SU-DHL-6 (cell line): ENCODE measurements at regions not wholly inside any gene's neighbourhood (a gene's known extent, or its start where the extent isn't known, plus 50 kb on each side); places are given as distances from the start of the nearest gene placed in this dataset.

Experiments
- H2AFZ ChIP-seq: fragments of 200-600 bp; sonication (generic); 2 replicates; pipeline ENCODE4 v1.6.1; 2014; ENCODE audit warnings: low read depth, mild to moderate bottlenecking, moderate library complexity, mixed read lengths, antibody characterized with exemption, low read length; ENCODE audit not compliant: severe bottlenecking
- H3F3A ChIP-seq: fragments of 200-600 bp; shearing (Covaris generic); 2 replicates; pipeline ENCODE4 v1.6.0; 2016; ENCODE audit warnings: antibody characterized with exemption, mild to moderate bottlenecking; ENCODE audit not compliant: insufficient read depth
- H3K27ac ChIP-seq: fragments of 200-600 bp; sonication (generic); 2 replicates; pipeline ENCODE4 v1.5.1; 2016; ENCODE audit warnings: low read depth, mild to moderate bottlenecking, low read length, moderate library complexity, mixed read lengths
- H3K27me3 ChIP-seq: fragments of 200-600 bp; sonication (generic), shearing (Covaris generic); 2 replicates; pipeline ENCODE4 v1.6.0; 2014; ENCODE audit warnings: mild to moderate bottlenecking, low read length
- H3K36me3 ChIP-seq: fragments of 200-600 bp; sonication (generic); 2 replicates; pipeline ENCODE4 v1.6.1; 2014; ENCODE audit warnings: mild to moderate bottlenecking, low read length, mixed read lengths
- H3K4me2 ChIP-seq: fragments of 300-600, 200-600 bp; shearing (Covaris generic), sonication (generic); 2 replicates; pipeline ENCODE4 v1.6.0; 2014; ENCODE audit warnings: low read length, low read depth, mild to moderate bottlenecking; ENCODE audit not compliant: poor library complexity, severe bottlenecking
- H3K4me3 ChIP-seq: fragments of 200-600 bp; sonication (generic); 2 replicates; pipeline ENCODE4 v1.5.1; 2014; ENCODE audit warnings: antibody characterized with exemption, low read length, mild to moderate bottlenecking, mixed read lengths; ENCODE audit not compliant: insufficient read depth, poor library complexity, severe bottlenecking
- H3K79me2 ChIP-seq: fragments of 200-600 bp; sonication (generic); 2 replicates; pipeline ENCODE4 v1.6.1; 2014; ENCODE audit warnings: mild to moderate bottlenecking, low read length, moderate library complexity; ENCODE audit not compliant: insufficient read depth
- H3K9ac ChIP-seq: fragments of 200-600 bp; sonication (generic); 2 replicates; pipeline ENCODE4 v1.7.0; 2014; ENCODE audit warnings: mild to moderate bottlenecking, low read length
- H3K9me2 ChIP-seq: fragments of 200-600 bp; sonication (generic); replicated peaks from 2 replicates; pipeline ENCODE4 v1.6.1; 2014; ENCODE audit warnings: low read length; ENCODE audit not compliant: insufficient read depth
- H3K9me3 ChIP-seq: fragments of 200-600 bp; sonication (generic); 2 replicates; pipeline ENCODE4 v1.6.1; 2014; ENCODE audit warnings: low read length, mixed read lengths; ENCODE audit not compliant: insufficient read depth
- H4K20me1 ChIP-seq: fragments of 200-600 bp; sonication (generic); 2 replicates; pipeline ENCODE4 v1.6.1; 2014; ENCODE audit warnings: low read depth, mild to moderate bottlenecking, antibody characterized with exemption, low read length, moderate library complexity, mixed read lengths
- CTCF ChIP-seq: fragments of 200-600 bp; sonication (generic); IDR thresholded peaks from one replicate; pipeline ENCODE4 v1.5.1; 2017; ENCODE audit warnings: antibody characterized with exemption, mild to moderate bottlenecking, low read length, moderate library complexity; ENCODE audit not compliant: insufficient read depth, poor library complexity, severe bottlenecking
- EZH2phosphoT487 ChIP-seq: fragments of 200-600 bp; sonication (generic), shearing (Covaris generic); conservative IDR thresholded peaks from 2 replicates; pipeline ENCODE4 v1.6.1; 2018; ENCODE audit warnings: mild to moderate bottlenecking, antibody characterized with exemption, low read length, moderate library complexity, mixed read lengths

DNA sequence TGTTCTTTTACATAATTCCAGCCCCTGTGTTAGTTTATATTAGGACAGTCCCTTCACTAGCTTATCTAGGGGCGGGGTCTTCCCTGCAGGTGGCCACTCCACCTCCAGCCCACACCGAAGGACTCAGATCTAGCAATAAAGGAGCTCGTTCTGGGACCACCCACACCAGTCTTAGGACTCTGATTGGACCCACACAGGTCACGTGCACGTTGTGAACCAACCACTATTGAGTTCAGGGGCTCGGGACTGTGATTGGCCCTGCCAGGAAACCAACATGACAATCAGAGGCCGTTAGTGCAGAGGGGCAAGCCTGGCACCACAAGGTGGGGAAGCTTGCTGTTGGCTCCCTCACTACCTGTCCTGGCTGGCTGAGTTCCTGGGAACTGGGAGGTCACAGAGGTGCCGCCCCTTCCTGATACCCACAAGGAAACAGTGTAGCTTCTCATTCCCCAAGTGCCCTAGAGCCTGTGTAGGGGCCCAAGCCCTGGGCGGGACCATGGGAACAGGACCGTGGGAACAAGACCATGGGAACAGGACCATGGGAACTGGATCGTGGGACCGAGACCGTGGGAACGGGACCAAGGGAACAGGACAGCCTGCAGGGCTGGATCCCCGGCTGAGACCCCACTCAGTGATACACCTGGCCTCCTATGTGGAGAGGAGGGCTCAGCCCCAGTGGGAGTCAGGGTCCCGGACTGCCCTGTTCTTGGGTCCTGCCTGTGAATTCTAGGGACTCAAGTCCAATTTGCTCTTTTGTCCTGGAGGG lies 297.8 kb downstream of the ADGRD1 start:
- H3K36me3 ChIP-seq = no peaks in the 10 kb centered on the region
- no peak overlapping the region for H2AFZ ChIP-seq
- no peaks in the 10 kb centered on the region for H3K9me3 ChIP-seq
- H3K27ac ChIP-seq = no peak overlapping the region
- no peaks in the 10 kb centered on the region for H4K20me1 ChIP-seq
- no peaks in the 10 kb centered on the region for H3K27me3 ChIP-seq
- no peak overlapping the region for H3K9ac ChIP-seq
- no peaks in the 10 kb centered on the region for H3F3A ChIP-seq
- H3K4me3 ChIP-seq = no peak overlapping the region
- TF ChIP-seq CTCF (no peak), EZH2phosphoT487 (no peak)
- no peaks in the 10 kb centered on the region for H3K79me2 ChIP-seq
- H3K9me2 ChIP-seq = no peaks in the 10 kb centered on the region
- H3K4me2 ChIP-seq = no peak overlapping the region

DNA sequence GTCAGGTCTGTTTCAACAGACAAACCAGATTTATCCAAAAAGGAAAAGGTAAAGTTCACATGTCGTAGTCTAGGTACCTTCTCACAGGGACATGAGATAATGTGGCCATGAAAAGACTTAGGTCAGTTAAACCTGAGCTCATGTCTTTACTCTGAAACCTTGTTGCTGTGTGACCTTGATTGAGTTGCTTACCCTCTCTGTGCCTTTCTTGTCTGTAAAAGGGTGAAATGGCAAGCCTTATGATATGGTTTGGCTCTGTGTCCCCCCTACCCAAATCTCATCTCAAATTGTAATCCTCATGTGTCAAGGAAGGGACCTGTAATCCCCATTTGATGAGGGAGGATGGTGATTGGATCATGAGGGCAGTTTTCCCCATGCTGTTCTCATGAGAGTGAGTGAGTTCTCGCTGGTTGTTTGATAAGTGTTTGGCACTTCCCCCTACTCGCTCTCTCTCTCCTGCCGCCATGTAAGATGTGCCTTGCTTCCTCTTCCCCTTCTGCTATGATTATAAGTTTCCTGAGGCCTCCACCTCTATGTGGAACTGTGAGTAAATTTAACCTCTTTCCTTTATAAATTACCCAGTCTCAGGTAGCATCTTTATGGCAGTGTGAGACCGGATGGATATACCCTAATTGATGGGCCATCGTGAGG lies 299.8 kb downstream of the ADGRD1 start:
- H3K9me3 ChIP-seq = no peaks in the 10 kb centered on the region
- H3K36me3 ChIP-seq = no peaks in the 10 kb centered on the region
- no peak overlapping the region for H3K4me2 ChIP-seq
- no peaks in the 10 kb centered on the region for H3K27me3 ChIP-seq
- H3F3A ChIP-seq = no peaks in the 10 kb centered on the region
- no peaks in the 10 kb centered on the region for H3K79me2 ChIP-seq
- no peak overlapping the region for H3K27ac ChIP-seq
- no peak overlapping the region for H2AFZ ChIP-seq
- no peaks in the 10 kb centered on the region for H4K20me1 ChIP-seq
- TF ChIP-seq EZH2phosphoT487 (no peak), CTCF (no peak)
- no peak overlapping the region for H3K4me3 ChIP-seq
- H3K9me2 ChIP-seq = no peaks in the 10 kb centered on the region
- H3K9ac ChIP-seq = no peak overlapping the region

GRCh38 chr12:131254374-131254773 lies 300.7 kb downstream of the ADGRD1 start:
- no peak for TF ChIP-seq CTCF
- TF ChIP-seq EZH2phosphoT487 = no peak
- no peaks in the 10 kb centered on the region for H3K36me3 ChIP-seq
- H3K9ac ChIP-seq = no peak overlapping the region
- no peak overlapping the region for H3K4me3 ChIP-seq
- no peaks in the 10 kb centered on the region for H3F3A ChIP-seq
- H3K27me3 ChIP-seq = no peaks in the 10 kb centered on the region
- no peaks in the 10 kb centered on the region for H3K79me2 ChIP-seq
- H3K9me3 ChIP-seq = no peaks in the 10 kb centered on the region
- no peak overlapping the region for H2AFZ ChIP-seq
- no peak overlapping the region for H3K4me2 ChIP-seq
- H4K20me1 ChIP-seq = no peaks in the 10 kb centered on the region
- no peaks in the 10 kb centered on the region for H3K9me2 ChIP-seq
- H3K27ac ChIP-seq = no peak overlapping the region
